ENCODE measurements at regions not wholly inside any gene's neighbourhood (a gene's known extent, or its start where the extent isn't known, plus 50 kb on each side); places are given as distances from the start of the nearest gene placed in this dataset.

DNA sequence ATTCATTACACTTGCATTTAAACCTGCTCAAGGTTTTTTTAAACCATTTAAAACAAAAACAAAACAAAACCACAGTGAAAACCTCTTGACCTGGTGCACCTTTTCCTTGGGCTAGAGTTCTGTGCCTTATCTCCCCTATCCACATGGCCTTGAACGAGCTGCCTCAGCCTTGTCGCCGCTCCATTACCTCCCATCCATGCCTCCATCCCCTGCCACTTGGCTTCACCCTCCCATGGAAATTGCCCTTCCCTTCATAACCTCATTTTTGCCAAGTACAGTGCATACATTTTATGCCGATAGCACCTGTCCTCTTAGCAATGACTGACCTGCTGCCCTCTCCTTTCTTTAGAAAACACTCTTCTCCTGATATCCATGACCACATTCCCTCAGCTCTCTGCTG lies 188.6 kb upstream of the ASIC2 start:
- DNase-seq = no peak

DNA sequence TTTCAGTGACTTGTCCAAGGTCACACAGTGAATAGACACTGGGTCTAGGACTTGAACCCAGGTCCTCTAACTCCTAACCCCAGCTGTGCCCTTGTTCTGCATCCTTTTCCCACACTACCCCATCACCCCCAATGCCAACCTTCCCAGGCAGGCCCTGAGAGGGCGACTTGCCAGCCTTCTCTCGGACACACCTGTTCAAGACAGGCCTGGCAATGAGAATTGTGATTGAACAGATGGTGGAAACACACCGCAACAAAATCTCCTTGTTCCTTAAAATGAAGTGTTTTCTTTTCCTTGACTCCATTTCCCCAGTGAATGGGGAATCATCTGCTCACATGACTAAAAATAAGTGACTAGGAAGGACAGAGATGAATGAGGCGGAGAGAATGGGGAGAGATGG lies 189.5 kb upstream of the ASIC2 start:
- no peak for DNase-seq

DNA sequence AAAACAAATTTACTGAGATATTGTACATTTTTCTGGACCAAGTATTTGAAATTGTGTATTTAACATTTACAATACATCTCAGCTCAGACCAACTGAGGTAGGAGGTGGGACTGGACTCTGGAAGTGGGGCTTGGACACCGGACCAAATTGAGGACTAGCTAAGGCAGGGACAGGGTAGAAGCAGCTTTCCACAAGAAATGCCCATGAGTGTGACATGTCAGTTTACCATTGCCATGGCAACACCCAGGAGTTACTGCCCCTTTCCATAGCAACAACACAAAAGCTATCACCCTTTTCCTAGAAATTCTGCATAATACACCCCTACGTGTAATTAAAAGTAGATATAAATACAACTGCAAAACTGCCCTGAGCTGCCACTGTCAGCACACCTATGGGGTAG lies 191.5 kb upstream of the ASIC2 start:
- no peak for DNase-seq

DNA sequence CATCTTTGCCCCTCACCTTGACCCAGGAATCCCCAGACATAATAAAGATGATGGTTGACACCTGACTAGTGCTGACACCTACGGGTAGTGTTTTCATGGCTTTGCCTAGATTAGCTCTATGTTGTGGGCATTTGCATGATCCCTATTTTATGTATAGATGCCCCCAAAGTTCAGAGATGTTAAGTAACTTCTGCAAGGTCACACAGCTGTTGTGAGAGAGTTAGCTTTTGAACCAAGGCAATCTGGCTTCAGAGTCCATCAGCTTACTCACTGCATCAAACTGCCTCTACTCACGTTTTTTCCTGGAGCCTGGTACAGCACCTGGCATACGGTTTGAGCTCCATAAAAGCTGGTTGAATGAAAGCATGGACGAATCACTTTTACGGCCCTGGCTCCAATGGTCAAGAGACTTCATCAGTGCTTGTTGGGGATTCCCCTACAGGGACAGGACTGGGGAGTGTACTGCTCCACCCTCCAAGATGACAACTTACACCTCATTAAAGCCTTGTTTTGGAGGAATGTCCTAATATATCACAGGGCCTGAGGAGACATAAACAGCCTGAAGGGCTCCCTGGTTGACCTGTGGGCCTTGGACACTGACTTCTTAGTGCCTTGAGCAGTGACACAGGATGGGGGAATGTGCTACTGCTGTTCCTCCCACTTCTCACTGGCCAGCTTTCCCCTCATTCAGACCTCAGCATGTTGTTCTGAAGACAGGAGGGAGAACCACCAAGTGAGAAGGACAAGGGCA lies 193.2 kb upstream of the ASIC2 start:
- no peak for DNase-seq

DNA sequence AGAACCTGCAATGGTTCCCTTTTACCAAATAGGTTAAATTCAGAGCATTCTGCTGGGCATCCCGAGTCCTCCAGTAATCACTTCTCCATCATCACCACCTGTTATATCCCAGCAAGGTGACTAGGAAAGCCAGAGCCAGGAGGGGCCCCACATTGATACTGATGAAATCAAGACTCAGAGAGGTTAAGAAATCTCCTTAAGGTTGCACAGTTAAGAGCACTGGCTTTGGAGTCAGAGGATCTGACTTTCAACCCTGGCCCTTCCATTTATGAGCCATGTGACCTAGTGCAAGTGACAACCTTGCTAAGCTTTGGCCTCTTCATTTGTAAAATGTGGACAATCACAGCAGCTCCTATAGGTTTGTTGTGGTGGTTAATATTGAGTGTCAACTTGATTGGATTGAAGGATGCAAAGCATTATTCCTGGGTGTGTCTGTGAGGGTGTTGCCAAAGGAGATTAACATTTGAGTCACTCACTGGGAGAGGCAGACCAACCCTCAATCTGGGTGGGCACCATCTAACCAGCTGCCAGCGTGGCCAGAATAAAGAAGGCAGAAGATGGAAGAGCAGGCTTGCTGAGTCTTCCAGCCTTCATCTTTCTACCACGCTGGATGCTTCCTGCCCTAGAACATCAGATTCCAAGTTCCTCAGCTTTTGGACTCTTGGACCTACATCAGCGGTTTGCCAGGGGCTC lies 194.2 kb upstream of the ASIC2 start:
- DNase-seq = no peak

DNA sequence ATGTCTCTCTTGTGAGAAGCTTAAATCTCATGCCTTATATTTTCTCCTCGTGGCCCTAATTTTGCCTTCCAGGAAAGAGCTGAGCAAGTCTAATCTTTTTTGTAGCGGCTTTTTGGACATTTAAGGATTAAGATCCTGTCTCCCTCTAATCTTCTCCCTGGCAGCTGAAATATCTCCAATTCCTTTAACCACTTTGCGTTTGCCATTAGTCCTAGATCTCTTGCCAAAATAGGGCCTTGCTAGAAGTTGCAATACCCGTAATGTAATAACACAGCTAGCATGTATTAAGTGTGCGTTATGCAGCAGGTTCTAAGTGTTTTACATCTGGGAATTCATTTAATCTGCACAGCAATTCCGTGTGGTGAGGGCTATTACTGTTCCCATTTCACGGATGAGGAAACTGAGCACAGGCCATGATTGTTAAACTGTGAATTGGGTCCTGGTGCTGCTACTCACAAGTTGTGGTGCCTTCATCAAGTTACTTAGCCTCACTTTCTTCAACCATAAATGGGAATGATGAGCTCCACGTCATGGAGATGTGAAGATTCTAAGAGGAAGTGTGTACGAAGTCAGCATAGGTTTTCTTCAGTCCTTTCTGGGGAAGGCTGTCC lies 198.9 kb upstream of the ASIC2 start:
- DNase-seq = no peak

DNA sequence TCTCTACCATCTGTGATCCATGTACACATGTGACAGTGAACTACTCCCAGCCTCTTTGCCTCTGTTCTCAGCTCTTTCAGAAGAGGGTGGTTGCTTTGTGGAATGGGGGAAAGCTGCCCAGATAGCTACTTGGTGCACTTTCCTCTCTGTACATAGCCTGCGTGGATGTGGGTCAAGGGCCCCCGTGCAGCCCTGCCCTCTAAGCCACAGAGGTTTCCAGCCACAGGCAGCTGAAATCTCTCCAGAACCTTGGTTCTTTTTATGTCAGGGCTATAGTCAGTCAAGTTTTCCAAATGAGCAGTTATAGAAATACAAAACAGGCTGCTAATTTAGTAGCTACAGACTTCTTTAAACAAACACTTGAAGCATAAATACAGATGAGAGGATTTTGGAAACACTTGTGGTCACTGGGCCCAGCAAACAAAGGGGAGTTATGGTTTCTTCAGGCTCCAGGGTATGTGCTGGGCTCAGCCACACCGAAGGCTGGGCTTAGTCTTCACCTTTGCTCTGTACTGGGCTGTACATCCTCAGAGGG lies 199.7 kb upstream of the ASIC2 start:
- DNase-seq = no peak

DNA sequence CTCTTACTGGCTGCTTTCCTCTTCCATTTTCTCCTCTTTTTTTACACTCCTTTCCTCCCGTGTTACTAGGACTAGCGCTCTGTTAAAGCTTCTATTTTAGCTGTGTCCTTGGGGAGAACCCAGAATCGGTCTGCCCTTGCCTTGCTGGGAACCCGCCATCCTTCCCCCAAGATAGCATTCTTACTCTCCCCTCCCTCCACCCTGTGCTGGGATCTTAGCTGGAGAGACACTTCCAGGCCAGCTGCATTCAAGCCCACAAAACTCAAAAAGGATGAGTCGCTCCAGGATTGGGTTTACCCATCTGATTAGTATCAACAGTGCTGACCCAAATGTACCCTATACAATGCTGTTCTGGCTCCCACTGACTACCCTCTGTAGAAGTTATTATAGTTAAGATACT lies 200.5 kb upstream of the ASIC2 start:
- no peak for DNase-seq

DNA sequence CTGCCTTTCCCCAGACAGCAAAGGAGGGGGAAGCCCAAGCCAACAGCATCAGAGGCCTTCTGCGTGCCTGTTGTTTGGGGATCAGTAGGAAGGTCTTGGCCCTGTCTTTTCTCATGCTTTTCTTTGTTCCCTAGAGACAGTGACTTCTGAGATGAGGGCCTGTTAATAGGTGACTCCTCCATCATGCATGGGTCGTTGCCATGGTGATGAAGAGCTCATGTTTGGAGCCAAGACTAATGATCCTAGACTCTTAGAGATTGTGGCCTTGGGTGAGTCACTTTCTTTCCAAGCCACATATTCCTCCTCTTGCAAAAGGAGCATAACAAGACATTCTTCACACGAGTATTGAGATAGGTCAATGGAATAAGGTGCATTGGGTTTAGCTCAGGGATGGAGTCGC lies 201.1 kb upstream of the ASIC2 start:
- DNase-seq = no peak

DNA sequence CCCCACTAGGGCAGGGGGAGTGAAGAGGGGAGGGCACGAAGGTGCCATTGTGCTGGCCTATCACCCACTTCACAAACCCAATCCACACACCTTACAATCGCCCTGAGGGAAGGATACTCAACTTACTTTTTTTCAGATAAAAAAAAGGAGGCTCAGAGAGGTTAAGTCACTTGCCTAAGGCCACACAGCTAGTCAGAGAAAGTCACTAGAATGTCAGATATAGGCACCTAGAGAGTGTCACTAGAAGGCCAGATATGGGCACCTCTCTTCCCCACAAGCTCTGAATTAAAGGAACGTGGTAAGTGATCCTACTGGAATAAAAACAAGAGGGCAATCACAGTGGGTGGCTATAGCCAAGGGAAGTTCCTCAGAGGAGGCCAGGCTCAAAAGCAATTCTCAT lies 204.5 kb upstream of the ASIC2 start:
- no peak for DNase-seq

DNA sequence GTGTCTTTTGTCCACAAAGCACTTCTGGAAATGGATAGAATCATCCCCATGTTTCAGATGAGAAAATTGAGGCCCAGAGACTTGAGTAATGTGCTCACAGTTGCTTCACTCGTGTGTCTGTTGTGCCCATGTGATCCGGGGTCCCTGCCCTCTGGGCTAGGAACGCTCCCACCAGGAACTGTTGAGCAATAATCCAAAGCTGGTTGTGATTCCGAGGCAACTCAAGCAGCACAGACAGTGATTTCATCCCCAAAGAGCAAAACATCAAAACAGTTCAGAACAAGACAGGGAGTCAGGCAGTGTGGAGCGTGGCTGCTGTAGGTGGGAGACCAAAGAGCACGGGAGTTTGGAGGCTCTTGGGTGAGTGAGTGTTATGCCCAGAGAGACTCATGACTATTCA lies 205.0 kb upstream of the ASIC2 start:
- no peak for DNase-seq

DNA sequence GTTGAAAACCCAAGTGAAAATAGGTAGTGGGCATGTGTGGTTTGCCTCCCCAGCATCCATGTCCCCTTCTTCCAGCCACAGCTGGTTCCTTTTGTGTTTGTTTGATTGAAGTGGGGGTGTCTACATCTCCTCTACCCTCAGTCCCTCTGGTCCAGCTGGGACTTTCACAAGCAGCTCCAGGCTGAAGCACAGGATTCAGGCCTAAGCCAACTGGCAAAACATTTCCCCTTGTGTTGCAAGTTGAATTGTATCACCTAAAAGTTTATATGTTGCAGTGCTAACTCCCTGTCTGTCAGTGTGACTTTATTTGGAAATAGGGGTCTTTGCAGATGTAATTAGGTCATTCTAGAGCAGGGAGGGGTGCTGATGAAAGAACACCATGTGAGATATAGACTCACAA lies 205.9 kb upstream of the ASIC2 start:
- no peak for DNase-seq

DNA sequence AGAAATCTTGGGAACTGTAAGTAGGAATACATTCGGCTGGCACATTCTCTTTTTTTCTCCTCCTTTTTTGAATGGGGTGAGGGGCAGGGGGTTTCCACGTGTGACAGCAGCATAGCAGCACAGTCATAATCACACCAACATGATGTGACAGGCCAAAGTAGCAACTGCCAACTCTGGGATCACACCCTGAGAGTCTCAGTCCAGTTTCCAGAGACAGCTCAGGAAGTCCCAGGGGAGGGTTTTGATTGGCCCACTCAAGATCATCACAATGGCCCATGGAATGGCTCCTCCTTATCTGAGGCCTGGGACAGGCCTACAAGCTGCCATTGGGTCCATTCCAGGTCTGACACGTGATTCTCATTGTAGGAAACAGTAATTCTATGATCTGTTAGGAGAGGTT lies 207.1 kb upstream of the ASIC2 start:
- DNase-seq = no peak

DNA sequence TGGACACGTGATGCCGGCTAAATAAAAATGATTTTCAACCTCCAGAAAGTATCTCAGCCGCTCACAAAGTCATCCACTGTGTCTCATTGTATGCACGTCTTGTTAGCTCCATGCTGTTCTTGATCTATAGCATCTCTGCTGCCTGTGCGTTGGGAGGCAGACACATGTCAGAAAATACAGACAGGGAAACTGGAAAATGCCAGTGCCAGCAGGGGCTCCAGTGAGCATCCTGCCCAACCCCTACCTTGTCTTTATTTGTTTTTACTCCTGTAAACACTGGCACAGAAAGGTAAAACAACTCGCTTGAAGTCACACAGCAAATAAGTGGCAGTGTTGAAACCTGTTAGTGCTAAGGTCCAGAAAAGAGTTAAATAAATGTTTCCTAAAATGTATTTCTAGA lies 208.1 kb upstream of the ASIC2 start:
- DNase-seq = no peak

DNA sequence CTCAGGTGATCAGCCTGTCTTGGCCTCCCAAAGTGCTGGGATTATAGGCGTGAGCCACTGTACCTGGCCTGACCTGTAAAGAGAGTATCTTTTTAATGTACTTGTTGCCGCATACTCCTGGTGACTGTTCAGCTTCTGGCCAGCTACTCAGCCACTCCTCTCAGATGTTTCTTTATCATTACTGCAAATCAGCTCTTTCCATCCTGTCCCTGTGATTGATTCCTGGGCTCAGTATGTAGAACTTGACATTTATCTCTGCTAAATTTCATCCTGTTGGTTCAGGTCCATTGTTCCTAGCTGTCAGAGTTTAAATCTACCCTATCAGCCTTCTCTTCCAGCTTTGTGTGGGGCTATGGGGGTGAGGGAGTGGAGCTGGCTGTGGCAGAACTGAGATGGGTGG lies 211.5 kb upstream of the ASIC2 start:
- no peak for DNase-seq

DNA sequence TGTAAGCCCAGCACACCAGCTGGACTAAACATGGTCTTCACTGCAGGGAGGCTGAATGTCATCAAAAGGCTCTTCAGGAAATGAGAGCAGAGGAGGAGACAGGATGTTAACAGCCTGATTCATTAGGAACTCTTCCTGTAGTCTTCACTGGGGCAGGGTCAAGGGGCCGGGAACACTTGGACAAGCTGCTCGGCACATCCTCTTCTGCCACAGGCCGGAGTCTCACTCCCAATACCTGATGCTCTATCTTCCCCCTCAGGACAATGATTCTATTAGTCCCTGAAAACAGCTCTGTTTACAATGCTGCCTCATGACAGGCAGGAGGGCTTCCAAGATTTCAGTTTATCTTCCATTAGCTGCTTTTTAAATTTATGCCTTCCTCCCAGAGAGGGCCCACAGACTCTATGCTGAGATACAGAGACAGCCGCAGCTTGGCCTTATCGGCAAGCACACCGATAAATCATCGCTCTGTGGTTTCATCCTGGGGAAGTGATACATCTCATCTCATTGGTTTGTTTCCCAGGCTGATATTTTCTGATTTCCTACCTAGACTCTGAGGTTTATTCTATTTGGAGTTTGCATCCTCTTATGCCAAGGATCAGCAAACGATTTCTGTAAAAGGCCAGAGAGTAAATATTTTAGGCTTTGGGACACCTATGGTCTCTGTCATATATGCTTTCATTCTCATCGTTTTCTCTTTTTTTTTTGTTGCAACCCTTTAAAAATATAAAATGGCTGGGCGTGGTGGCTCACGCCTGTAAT lies 214.0 kb upstream of the ASIC2 start:
- DNase-seq = no peak

DNA sequence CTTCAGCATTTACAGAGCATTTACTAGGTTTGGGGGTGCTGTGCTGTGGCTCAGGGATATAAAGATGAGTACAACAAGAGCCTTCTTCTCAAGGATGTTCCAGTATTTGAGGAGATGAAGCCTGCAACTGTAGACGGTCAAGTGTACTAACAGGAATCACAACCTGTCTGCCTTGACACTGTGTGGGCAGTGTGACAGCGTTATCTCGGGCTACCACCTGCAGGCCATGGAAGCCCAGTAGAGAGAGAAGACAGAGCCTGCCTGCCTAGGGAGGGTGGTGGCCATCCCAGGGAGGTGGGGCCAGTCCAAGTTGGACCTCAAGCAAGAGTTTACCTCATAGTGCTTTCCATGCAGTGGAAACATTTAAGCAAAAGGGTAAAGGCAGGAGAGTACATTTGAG lies 215.1 kb upstream of the ASIC2 start:
- no peak for DNase-seq

DNA sequence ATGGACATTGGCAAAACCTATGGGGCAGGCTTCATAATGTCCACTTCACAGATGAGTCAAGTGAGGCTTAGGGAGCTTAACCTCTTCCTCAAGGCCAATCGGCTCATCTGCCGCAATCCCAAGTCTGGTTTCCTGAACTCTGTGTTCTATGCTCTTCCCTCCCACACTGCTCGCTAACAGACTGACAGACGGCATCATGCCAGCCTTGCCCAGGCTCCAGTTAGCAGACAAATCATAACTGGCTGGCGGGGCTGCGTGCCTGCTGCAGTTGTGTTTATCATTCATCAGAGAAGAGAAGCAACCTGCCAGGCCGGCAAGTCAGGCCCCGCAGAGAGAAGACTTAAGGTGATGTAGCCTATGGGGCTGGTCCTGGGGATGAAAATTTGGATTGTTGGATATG lies 216.2 kb upstream of the ASIC2 start:
- no peak for DNase-seq

DNA sequence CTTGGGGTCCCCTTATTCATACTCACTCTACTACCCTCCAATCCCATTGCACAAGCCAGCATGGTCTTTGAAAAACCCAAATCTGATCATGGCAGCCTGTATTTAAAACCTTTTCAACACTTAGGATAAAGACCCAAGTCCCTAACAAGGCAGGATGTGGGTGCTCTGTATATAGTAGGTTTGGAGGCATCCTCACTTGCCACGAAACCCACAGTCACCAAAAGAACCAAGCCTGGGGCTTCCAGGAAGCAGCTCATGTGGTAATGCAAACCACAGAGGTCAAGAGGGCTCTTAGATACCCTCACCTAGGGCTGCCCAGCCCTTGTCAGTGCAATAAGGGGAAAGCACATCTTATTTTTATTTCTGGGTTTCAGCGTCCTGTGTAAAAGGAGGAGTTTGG lies 218.6 kb upstream of the ASIC2 start:
- DNase-seq = no peak

DNA sequence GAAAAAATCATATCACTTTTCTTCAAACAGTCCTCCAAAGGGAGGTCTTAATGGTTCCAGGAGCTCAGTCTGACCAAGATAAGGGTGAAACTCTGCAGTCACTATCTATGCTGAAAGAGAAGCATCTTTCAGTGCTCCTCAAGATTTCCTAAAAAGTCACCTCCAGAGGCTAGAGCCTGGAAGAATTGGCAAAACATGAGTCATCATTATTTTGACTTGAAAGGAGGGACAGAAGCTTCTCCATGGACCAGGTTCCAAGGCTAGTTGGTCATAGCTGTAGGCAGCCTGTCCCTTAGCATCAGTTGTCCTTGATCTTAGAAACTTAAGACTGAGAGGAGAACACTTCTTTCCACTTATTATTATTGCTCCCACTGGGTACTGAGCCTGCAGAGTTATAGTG lies 219.0 kb upstream of the ASIC2 start:
- no peak for DNase-seq

DNA sequence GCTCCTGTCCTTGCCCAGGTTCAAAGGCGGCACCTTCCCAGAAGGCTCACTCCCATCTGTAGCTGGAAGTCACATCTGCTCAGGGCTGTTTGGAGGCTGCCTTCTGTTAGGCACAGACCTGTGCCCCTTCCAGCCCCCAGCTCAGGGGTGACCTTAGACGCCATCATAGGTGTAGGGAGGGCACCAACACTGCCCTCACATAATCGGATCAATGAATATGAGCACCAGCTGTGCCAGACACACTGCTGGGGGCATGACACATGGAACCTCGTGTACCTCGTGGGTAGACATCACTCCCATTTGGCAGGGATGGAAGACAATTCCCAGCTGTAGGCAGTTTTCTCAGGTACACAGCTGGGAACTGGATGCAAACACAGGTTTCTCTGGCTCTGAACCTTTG lies 220.7 kb upstream of the ASIC2 start:
- DNase-seq = no peak

DNA sequence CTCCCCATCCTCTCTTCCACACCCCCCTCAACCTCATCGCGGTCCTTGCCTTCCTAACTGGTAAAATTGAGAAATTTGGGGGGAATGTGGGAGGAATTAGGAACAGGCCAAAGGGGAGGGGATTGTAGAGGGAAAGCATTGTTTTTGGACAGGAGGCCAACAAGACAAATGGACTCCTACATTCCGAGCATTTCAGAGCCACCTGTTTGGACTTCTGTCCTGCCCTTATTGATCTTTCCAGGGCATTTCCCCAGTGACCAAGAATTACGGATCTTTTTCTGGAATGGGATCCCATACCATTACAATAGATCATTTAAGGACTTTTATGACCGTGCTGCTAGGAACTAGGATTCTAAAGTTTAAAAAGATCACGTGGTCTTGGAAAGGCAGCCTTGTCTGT lies 221.3 kb upstream of the ASIC2 start:
- no peak for DNase-seq

DNA sequence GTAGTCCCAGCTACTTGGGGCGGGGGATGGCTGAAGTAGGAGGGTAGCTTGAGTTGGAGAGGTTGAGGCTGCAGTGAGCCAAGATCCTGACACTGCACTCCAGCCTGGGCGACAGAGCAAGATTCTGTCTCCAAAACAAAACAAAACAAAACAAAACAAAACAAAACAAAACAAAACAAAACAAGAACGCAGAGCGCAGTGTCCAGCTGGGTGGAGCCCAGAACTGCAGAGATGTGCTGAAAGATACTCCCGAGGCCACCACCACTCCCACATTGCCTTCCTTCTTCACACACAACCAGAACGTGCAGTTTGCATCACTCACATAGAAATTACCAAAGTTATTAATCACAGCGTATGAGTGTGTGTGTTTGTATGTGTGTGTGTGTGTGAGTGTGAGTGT lies 222.9 kb upstream of the ASIC2 start:
- no peak for DNase-seq

DNA sequence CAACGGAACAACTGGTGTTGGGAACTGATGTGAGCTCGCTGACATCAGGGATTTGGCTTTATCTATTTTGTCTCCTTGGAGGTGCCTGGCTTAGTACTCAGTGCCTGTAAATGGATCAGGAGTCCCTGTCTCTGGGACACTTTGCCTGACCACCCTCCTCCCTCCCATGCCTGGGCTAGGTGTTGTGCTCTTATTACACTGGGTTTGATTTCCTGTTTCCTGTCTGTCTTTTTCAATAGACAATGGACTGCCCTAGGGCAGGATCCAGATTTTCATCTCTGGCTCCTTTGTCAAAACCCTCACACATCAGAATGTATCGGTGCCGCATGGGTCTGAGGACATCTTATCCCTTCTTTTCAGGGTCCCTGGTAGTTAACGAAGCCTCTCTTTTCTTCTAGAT lies 223.6 kb upstream of the ASIC2 start:
- DNase-seq = no peak
